ENCODE measurements at regions not wholly inside any gene's neighbourhood (a gene's known extent, or its start where the extent isn't known, plus 50 kb on each side); places are given as distances from the start of the nearest gene placed in this dataset.

GRCh38 chr7:3141326-3141725, 97.7 kb upstream of the CARD11 start:
- TF ChIP-seq POLR2A (IDR thresholded peaks at IDR 0.05; ENCODE audit: low read depth, low read length) (no peak), PAX5 (IDR thresholded peaks at IDR 0.05; ENCODE audit: insufficient read depth, low read length, severe bottlenecking) (no peak), TAF1 (IDR thresholded peaks at IDR 0.05; ENCODE audit: low read depth, low read length) (no peak), POLR2AphosphoS5 (IDR thresholded peaks at IDR 0.05; ENCODE audit: low read depth, low read length) (no peak)
